ENCODE measurements at regions not wholly inside any gene's neighbourhood (a gene's known extent, or its start where the extent isn't known, plus 50 kb on each side); places are given as distances from the start of the nearest gene placed in this dataset.

GRCh38 chr16:52076801-52077201 is 470.1 kb downstream of the TOX3 start (continued):
- TF ChIP-seq ZNF770 (CRISPR knock-in tag; IDR thresholded peaks at IDR 0.05) (no peak), MLLT10 (CRISPR knock-in tag; IDR thresholded peaks at IDR 0.05) (no peak)

- H3K27ac ChIP-seq (ENCODE audit: extremely low read length, insufficient read depth, low read length) = no peak overlapping the region
- in situ Hi-C loops (cut with HindIII; ENCODE audit: extremely low pct_ligation_motif_present, low pct_unique_long_range_greater_than_20kb) (no loop called here), intact Hi-C loops (cut with micrococcal nuclease; ENCODE audit: unreplicated experiment) (no loop called here)
- H3K4me3 ChIP-seq (replicated peaks in 1 of 3; ENCODE audit: insufficient read depth in 1 of 3, low read depth in 2 of 3, low read length in 3 of 3) = no peak overlapping the region
- no peak overlapping the region for H3K9ac ChIP-seq (ENCODE audit: insufficient read depth, low read depth, low read length)
- H3K36me3 ChIP-seq (replicated peaks in 1 of 2; ENCODE audit: control insufficient read depth in 1 of 2, insufficient read depth in 2 of 2, low read length in 2 of 2) = no peaks in the 10 kb centered on the region
- BruUV-seq (replicated peaks) = no TSS peak
- no peak overlapping the region for H3K4me2 ChIP-seq (ENCODE audit: low read depth, low read length)
- ChIA-PET CTCF (ENCODE audit: low intra/inter-chr PET ratio, low total read pairs) (no interaction called here), POLR2A (no interaction called here)
- no peak for DNase-seq (ENCODE audit: low spot score)
- no peaks in the 10 kb centered on the region for H3K79me2 ChIP-seq (ENCODE audit: insufficient read depth, low read length)
- no peaks in the 10 kb centered on the region for H4K20me1 ChIP-seq (ENCODE audit: insufficient read depth, low read length)
- no peak for ATAC-seq
- no peaks in the 10 kb centered on the region for H3K4me1 ChIP-seq (ENCODE audit: insufficient read depth, low read length)
- no peaks in the 10 kb centered on the region for H3K9me3 ChIP-seq (ENCODE audit: low read length)
- no peak overlapping the region for H2AFZ ChIP-seq (ENCODE audit: low read length)
- 52% methylated on average over 5 of the region's 6 CpGs for WGBS (ENCODE audit: low lambda C conversion rate)
- no peak for FAIRE-seq
- no peaks in the 10 kb centered on the region for H3K27me3 ChIP-seq (ENCODE audit: control insufficient read depth in 1 of 2, insufficient read depth in 2 of 2, low read length in 2 of 2)
- TF ChIP-seq BCLAF1 (IDR thresholded peaks at IDR 0.05) (no peak), HNRNPUL1 (IDR thresholded peaks at IDR 0.05; ENCODE audit: low read depth, low read length) (no peak), POLR2G (IDR thresholded peaks at IDR 0.05; ENCODE audit: low read depth, low read length) (no peak), RFXAP (CRISPR knock-in tag; IDR thresholded peaks at IDR 0.05; ENCODE audit: borderline replicate concordance) (no peak), HMGXB4 (CRISPR knock-in tag; IDR thresholded peaks at IDR 0.05; ENCODE audit: borderline replicate concordance in 1 of 2, low read depth in 1 of 2) (no peak), FUBP1 (CRISPR knock-in tag; IDR thresholded peaks at IDR 0.05; ENCODE audit: borderline replicate concordance) (no peak), CSRNP1 (CRISPR knock-in tag; IDR thresholded peaks at IDR 0.05) (no peak), FOXK2 (IDR thresholded peaks at IDR 0.05) (no peak), SP140L (CRISPR knock-in tag; IDR thresholded peaks at IDR 0.05; ENCODE audit: borderline replicate concordance) (no peak), BRCA1 (CRISPR knock-in tag; IDR thresholded peaks at IDR 0.05) (no peak), PHF5A (CRISPR knock-in tag; IDR thresholded peaks at IDR 0.05; ENCODE audit: low read depth, unreplicated experiment) (no peak)
Observed at GRCh38 chr16:52076332-52076731, 470.6 kb downstream of the TOX3 start.
